ENCODE measurements at regions not wholly inside any gene's neighbourhood (a gene's known extent, or its start where the extent isn't known, plus 50 kb on each side); places are given as distances from the start of the nearest gene placed in this dataset.
"Not testable (repeated sequence)": the region's sequence is repeated elsewhere in the genome, so short reads cannot be mapped to it uniquely, and the experiment has no call there.

DNA sequence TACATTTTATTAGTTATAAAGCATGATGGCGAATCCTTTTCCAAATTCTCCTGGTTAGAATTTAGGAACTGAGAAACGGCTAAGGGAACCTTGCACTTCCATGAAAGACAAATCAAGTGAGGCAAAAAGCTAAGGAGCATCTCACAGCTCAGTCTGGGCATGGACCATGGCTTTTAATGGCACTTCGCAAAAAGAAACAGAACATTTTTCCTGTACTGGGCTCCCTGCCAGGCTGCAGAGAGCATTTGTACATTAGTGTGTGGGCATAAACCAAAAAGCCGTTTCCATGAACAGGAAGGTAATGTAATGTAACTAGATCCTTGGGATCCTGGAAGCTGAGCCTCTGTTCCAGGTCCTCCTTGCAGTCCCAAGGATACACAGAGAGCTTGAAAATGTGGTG lies 354.2 kb downstream of the MRPS30 start:
- H3K9me3 Mint-ChIP-seq (ENCODE audit: unreplicated experiment) = no peaks in the 10 kb centered on the region
- no peaks in the 10 kb centered on the region for H3K4me1 Mint-ChIP-seq (ENCODE audit: low read depth, unreplicated experiment)
- no peak overlapping the region for H3K27ac Mint-ChIP-seq (ENCODE audit: unreplicated experiment)
- DNase-seq = no peak
- H3K27me3 Mint-ChIP-seq (ENCODE audit: unreplicated experiment) = no peaks in the 10 kb centered on the region
- H3K36me3 Mint-ChIP-seq (ENCODE audit: unreplicated experiment) = no peaks in the 10 kb centered on the region
- TF ChIP-seq, protein P1, sequence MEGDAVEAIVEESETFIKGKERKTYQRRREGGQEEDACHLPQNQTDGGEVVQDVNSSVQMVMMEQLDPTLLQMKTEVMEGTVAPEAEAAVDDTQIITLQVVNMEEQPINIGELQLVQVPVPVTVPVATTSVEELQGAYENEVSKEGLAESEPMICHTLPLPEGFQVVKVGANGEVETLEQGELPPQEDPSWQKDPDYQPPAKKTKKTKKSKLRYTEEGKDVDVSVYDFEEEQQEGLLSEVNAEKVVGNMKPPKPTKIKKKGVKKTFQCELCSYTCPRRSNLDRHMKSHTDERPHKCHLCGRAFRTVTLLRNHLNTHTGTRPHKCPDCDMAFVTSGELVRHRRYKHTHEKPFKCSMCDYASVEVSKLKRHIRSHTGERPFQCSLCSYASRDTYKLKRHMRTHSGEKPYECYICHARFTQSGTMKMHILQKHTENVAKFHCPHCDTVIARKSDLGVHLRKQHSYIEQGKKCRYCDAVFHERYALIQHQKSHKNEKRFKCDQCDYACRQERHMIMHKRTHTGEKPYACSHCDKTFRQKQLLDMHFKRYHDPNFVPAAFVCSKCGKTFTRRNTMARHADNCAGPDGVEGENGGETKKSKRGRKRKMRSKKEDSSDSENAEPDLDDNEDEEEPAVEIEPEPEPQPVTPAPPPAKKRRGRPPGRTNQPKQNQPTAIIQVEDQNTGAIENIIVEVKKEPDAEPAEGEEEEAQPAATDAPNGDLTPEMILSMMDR (IDR thresholded peaks at IDR 0.05; ENCODE audit: partially characterized antibody, unreplicated experiment) = no peak
- no peak overlapping the region for H3K4me3 Mint-ChIP-seq (ENCODE audit: unreplicated experiment)

DNA sequence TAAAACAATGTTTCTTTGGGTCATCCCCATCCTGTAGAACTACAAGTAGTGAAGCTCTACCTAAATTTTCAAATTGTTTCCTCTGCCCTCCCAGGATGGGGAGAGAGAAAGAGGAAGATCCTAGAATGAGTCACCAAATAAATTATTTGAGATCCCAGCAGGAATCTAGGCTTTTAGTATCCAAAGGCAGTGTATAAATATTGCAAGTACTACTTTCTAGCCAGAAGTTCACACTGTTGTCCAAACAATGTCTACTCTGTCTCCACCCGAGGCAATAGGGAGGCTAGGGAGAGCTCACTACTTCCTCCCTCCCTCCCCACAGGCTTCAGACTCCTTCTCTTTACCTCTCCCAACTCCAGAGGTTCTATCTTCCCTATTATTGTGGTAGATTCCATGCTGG lies 362.8 kb downstream of the MRPS30 start:
- no peak for DNase-seq
- Mint-ChIP-seq H3K27ac (ENCODE audit: unreplicated experiment) (no peak overlapping the region), H3K27me3 (ENCODE audit: unreplicated experiment) (peaks cover 2% of the 10 kb centered on the region), H3K36me3 (ENCODE audit: unreplicated experiment) (no peaks in the 10 kb centered on the region), H3K9me3 (ENCODE audit: unreplicated experiment) (no peaks in the 10 kb centered on the region), H3K4me3 (ENCODE audit: unreplicated experiment) (no peak overlapping the region), H3K4me1 (ENCODE audit: low read depth, unreplicated experiment) (no peaks in the 10 kb centered on the region)
- TF ChIP-seq, protein P1 (IDR thresholded peaks at IDR 0.05; ENCODE audit: partially characterized antibody, unreplicated experiment) = no peak

DNA sequence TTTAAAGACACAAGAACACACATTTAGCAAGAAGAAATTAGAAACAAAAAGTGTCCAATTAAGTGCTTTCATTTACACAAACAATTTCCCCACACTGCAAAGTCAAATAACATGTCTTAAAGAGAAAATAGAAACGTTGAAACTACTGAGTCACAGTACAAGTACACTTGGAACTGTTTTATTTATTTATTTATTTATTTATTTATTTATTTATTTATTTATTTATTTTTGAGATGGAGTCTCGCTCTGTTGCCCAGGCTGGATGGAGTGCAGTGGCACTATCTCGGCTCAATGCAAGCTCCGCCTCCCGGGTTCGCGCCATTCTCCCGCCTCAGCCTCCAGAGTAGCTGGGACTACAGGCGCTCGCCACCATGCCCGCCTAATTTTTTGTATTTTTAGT lies 363.9 kb downstream of the MRPS30 start:
- H3K9me3 Mint-ChIP-seq (ENCODE audit: unreplicated experiment); DNase-seq: not testable (repeated sequence)

DNA sequence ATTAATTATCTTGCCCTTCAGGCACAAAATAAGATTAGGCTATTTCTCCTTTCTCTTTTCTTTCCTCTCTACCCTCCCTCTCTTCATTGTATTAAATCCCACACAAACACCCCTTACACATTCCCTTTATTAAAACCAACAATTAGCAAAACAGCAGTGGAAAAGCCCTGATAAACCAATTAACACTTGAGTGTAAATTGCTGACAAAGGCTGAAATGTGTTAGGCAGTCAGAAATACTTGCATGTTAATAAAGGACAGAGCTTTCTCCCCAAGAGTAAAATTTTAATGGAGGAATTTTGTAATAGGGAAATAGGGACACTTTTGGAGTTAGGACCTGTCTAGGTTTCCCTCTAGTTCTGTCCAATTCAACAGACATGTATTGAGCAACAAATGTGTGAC lies 370.9 kb downstream of the MRPS30 start:
- no peaks in the 10 kb centered on the region for H3K36me3 Mint-ChIP-seq (ENCODE audit: unreplicated experiment)
- no peaks in the 10 kb centered on the region for H3K9me3 Mint-ChIP-seq (ENCODE audit: unreplicated experiment)
- TF ChIP-seq, protein P1 (IDR thresholded peaks at IDR 0.05; ENCODE audit: partially characterized antibody, unreplicated experiment) = no peak
- no peaks in the 10 kb centered on the region for H3K4me1 Mint-ChIP-seq (ENCODE audit: low read depth, unreplicated experiment)
- no peak overlapping the region for H3K4me3 Mint-ChIP-seq (ENCODE audit: unreplicated experiment)
- no peaks in the 10 kb centered on the region for H3K27me3 Mint-ChIP-seq (ENCODE audit: unreplicated experiment)
- DNase-seq = no peak
- H3K27ac Mint-ChIP-seq (ENCODE audit: unreplicated experiment) = no peak overlapping the region

More for the DNA sequence above, 363.9 kb downstream of the MRPS30 start:
- not testable (repeated sequence) for H3K27ac Mint-ChIP-seq (ENCODE audit: unreplicated experiment); H3K4me3 Mint-ChIP-seq (ENCODE audit: unreplicated experiment); H3K27me3 Mint-ChIP-seq (ENCODE audit: unreplicated experiment); H3K4me1 Mint-ChIP-seq (ENCODE audit: low read depth, unreplicated experiment); H3K36me3 Mint-ChIP-seq (ENCODE audit: unreplicated experiment)

DNA sequence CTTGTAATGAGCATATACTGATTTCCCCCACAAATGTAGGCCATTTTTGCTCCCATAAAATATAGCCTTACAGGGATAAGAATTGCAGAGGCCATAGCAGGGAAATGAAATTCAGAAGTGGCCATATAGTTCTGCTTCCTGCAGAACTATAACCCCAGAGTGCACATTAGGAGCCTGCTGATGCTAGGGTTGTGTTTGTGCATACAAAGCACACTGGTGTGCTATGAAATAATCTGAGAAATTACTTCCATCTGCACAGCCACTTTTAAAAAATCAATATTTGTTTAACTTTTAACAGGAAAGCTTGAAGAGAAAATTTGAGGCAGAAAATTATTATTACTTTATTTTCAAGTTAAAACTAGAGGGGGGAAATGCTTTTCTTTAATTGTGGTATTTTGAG lies 380.3 kb downstream of the MRPS30 start:
- TF ChIP-seq, protein P1 (IDR thresholded peaks at IDR 0.05; ENCODE audit: partially characterized antibody, unreplicated experiment) = no peak
- Mint-ChIP-seq H3K27ac (ENCODE audit: unreplicated experiment) (no peak overlapping the region), H3K4me1 (ENCODE audit: low read depth, unreplicated experiment) (no peaks in the 10 kb centered on the region), H3K4me3 (ENCODE audit: unreplicated experiment) (no peak overlapping the region), H3K36me3 (ENCODE audit: unreplicated experiment) (no peaks in the 10 kb centered on the region), H3K9me3 (ENCODE audit: unreplicated experiment) (no peaks in the 10 kb centered on the region), H3K27me3 (ENCODE audit: unreplicated experiment) (no peaks in the 10 kb centered on the region)
- DNase-seq = no peak

DNA sequence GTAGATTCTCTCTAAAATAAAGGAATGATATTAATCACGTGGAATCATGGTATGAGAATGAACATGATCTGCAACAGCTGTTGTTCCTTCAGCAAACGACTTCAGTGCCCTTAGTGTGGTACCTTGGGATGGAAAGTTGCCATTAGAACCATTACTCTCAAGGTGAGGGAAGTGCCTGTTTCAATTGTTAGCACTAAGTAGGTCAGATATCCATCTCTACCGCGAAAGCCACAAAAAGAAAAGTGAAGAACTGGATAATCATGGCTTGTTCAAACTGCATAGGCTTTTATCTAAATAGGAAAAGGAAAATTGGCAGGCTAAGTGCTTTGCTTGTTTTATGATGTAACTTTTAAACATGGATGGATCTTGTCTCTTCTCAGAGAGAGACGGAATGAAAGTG lies 380.7 kb downstream of the MRPS30 start:
- no peaks in the 10 kb centered on the region for H3K9me3 Mint-ChIP-seq (ENCODE audit: unreplicated experiment)
- no peaks in the 10 kb centered on the region for H3K36me3 Mint-ChIP-seq (ENCODE audit: unreplicated experiment)
- H3K4me1 Mint-ChIP-seq (ENCODE audit: low read depth, unreplicated experiment) = no peaks in the 10 kb centered on the region
- no peaks in the 10 kb centered on the region for H3K27me3 Mint-ChIP-seq (ENCODE audit: unreplicated experiment)
- H3K27ac Mint-ChIP-seq (ENCODE audit: unreplicated experiment) = no peak overlapping the region
- no peak overlapping the region for H3K4me3 Mint-ChIP-seq (ENCODE audit: unreplicated experiment)
- no peak for DNase-seq
- TF ChIP-seq, protein P1 (IDR thresholded peaks at IDR 0.05; ENCODE audit: partially characterized antibody, unreplicated experiment) = no peak
